ENCODE measurements at regions not wholly inside any gene's neighbourhood (a gene's known extent, or its start where the extent isn't known, plus 50 kb on each side); places are given as distances from the start of the nearest gene placed in this dataset.

DNA sequence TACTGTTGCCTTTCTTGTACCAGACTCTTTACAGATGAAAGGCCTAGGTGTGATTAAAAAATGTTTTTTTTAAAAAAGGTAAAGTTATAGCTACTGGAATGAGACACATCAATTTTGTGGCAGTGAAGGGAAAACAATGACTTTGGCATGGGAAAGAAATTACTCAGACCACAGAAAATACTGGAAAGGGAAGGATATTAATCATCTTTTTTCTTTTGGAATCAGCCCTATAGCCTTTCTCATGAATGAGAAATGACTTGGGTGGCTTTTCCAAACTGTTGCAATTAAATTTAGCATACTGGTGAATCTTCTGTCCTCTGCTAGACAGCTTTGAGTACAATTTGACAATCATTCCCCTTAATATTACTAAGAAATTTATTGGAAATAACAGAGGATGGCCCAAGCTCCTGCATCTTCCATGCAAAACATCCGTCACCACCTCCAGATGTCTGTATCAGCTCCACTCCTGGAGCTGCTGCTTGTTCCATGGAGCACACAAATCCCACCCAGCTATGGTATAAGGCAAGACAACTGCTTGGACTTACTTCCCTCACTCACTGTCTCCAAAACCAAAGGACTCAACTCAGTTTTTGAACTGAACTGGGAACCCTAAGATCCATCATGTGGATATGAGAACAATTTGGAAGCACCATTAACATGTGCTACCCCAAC lies 97.6 kb upstream of the ARSJ start:
- H3K27ac ChIP-seq: no peak overlapping the region
- TF ChIP-seq, protein P1, sequence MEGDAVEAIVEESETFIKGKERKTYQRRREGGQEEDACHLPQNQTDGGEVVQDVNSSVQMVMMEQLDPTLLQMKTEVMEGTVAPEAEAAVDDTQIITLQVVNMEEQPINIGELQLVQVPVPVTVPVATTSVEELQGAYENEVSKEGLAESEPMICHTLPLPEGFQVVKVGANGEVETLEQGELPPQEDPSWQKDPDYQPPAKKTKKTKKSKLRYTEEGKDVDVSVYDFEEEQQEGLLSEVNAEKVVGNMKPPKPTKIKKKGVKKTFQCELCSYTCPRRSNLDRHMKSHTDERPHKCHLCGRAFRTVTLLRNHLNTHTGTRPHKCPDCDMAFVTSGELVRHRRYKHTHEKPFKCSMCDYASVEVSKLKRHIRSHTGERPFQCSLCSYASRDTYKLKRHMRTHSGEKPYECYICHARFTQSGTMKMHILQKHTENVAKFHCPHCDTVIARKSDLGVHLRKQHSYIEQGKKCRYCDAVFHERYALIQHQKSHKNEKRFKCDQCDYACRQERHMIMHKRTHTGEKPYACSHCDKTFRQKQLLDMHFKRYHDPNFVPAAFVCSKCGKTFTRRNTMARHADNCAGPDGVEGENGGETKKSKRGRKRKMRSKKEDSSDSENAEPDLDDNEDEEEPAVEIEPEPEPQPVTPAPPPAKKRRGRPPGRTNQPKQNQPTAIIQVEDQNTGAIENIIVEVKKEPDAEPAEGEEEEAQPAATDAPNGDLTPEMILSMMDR (conservative IDR thresholded peaks at IDR 0.05): no peak

DNA sequence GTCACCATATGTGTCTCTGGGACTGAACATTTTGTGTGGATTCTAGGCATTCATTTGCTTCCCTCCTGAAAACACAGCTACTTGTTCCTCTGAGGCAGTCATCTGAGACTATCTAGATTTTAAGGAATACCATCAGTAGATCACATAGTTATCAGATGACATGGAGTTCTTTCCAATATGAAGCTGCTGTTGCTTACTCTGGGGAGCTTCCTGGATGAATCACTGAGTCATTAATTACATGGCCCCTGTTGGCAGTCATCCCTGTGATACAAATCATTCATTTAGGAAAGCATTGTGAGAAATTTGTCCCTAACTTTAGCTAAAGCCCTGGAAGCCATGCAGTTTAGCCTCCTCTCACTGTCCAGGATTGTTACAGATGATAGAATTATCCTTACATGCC lies 98.2 kb upstream of the ARSJ start:
- no peak overlapping the region for H3K27ac ChIP-seq
- TF ChIP-seq, protein P1 (conservative IDR thresholded peaks at IDR 0.05): no peak

DNA sequence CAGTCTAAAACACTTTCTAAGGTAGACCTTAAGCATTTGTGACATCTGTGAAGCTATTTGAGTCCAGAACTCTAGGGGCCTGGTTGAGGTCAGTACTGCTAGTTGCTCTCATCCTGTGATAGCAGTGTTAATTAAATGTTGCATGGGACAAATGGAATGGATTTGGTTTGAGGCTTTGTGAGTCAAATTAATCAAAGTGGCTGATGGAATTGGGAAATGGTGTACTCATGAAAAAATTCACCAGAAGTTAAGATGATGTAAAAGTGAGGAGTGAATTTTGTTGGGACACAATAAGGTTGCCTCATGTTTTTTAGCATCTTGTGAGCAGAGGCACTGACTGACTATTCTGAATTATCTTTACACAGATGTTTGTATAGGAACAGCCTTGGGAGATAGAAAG lies 99.2 kb upstream of the ARSJ start:
- H3K27ac ChIP-seq: no peak overlapping the region

DNA sequence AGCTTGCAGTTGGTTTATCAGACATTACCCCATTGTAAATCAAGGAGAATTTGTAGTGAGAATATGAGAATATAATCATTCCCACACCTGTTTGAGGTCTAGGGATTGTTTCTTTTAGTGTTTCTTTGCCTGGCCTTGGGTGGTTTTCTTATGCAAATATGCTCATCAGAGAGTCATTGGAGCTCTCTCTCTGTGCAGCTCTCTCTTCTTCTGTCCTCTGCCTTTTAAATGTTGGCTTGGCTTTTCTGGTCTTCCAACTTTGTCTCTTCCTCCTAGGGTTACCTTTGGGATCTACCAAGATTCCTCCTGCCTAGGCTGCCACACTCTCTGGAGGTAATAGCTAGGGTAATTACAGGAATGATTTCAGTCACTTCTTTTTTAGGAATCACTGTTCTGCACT lies 102.3 kb upstream of the ARSJ start:
- no peak overlapping the region for H3K27ac ChIP-seq
- TF ChIP-seq, protein P1 (conservative IDR thresholded peaks at IDR 0.05): no peak

More for the DNA sequence above, 99.2 kb upstream of the ARSJ start:
- TF ChIP-seq, protein P1 (conservative IDR thresholded peaks at IDR 0.05): no peak

DNA sequence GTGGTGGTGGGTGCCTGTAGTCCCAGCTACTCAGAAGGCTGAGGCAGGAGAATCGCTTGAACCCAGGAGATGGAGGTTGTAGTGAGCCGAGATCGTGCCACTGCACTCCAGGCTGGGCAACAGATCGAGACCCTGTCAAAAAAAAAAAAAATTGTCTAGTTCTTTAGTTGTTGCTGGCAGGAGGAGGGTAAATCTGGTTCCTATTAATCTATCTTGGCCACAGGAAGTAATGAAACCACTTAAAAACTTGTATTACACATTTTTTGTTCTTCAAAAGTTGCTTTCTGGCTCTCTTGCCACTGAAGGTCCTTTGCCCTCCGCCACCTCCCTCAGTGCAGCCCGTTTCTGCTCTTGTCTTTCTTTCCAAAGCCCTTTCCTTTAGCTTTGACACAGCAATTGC lies 102.9 kb upstream of the ARSJ start:
- no peak overlapping the region for H3K27ac ChIP-seq
- TF ChIP-seq, protein P1 (conservative IDR thresholded peaks at IDR 0.05): no peak

DNA sequence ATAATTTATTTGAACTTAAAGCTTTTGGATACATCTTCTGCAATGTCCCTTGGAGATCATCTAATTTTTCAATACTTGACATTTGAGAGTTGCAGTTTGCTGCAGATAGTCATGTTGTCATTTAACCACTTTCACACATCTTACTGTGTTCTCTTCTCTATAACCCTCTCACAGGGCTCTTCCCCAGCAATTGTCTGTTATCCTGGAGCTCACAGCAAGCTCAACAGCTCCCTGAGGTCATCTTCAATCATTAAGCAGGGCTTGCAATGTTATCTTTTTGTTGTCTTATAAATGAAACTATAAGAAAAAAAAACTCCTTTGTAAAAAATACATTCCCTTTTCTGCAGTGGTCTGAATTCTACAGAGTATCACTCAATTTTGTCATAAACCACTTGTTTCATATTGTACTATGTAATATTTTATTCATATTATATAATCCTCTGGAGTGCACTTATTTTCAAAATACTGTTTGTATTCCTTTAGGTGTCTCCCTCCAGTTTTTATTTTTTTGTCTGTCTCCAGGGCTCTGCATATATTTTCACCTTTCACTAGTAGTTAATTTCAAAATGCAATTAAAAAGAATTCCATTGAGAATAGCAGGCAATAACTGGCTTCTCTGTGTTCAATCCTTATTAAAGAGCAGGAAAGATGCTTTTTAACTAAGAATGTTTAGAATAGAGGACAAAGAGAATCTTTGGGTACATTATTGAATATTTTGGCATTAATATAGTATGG lies 106.3 kb upstream of the ARSJ start:
- H3K27ac ChIP-seq: peak overlapping the region; percentile 21; the same call in 1 of the 2 replicates
- TF ChIP-seq, protein P1 (conservative IDR thresholded peaks at IDR 0.05): no peak

DNA sequence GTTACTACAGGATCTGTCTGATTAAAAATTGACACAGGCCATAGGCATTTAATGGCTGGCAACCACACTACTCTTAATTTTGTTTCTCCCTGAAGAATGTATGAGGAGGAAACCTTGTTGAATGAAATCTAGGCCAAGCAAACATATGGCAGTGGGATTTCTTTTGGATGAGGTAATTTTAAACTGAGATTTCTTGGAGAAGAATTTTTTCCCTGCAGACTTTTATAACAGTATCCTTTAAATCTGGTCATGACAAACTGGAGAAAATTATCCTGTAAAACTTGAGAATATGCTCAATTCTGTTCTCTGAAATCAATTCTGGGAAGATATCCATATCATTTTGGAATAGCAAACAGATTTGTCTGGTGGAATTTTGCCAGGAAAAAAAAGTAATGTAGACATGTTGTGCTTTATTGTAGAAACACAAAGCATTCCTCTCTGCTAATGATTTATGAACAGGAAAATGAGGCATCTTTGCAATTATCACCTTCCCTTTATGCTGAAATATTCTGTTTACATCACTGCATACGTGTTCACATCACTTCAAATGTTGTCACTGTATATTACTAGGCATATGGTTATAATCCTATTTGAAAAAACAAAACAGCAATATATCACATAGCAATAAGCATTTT lies 108.3 kb upstream of the ARSJ start:
- peak overlapping the region; percentile 21 for H3K27ac ChIP-seq
- TF ChIP-seq, protein P1 (conservative IDR thresholded peaks at IDR 0.05): no peak

All from VCaP (cell line).